Stimulated activated CD4-positive, alpha-beta T cell treated with anti-CD3 and anti-CD28 coated beads, Interleukin-15, amount 100 ng/mL, for 1 hour (primary cell): ENCODE measurements at regions not wholly inside any gene's neighbourhood (a gene's known extent, or its start where the extent isn't known, plus 50 kb on each side); places are given as distances from the start of the nearest gene placed in this dataset.
A peak's percentile ranks its signal among the peaks of the same experiment; 100 is the strongest.

Source experiments
- DNase-seq, 2 donors: peaks; one replicate each; pipeline ENCODE4 v3.0.0-alpha.2; 2020; ENCODE audit warnings: low read depth in 1 of 2, low spot score in 1 of 2

DNA sequence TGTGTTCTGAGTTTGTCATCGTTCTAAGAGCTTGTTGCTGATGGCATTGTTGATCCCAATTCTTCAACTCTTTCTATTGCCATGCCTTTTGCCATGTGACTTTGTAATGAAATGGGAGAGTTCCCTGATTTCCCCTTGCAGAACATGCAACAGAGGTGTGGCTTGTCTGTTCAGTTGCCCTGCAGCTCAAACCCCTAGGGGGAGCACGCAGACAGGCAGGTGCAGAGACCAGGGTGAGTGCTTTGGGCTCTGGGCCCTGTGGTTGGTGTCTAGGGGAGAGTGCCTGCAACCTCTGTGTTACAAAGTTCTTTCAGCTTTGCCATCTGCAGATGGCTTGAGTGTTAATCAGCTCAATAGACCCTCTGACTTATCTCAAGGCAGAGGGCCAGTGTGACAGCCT, 332.7 kb downstream of the MID1IP1 start:
- no peak for DNase-seq

DNA sequence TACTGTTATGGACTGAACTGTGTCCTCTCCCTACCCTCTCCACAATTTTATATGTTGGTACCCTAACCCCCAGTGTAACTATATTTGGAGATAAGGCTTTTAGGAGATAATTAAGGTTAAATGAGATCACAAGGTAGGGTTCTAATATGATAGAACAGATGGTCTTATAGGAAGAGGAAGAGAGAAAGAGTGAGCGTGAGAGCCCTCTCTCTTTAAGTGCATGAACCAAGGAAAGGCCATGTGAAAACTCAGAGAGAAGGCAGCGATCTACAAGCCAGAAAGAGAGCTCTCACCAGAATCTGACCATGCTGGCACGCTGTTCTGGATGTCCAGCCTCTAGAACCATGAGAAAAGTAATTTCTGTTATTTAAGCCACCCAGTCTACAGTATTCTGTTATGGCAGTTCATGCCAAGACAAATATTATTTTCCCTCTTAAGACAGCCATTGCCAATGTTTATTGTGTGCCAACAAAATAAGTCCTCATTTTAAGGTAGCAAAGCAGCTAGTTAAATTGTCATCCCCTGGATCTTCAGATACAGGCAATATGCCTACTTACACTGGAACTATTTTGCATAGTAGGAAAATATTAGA, 336.2 kb downstream of the MID1IP1 start:
- no peak for DNase-seq

DNA sequence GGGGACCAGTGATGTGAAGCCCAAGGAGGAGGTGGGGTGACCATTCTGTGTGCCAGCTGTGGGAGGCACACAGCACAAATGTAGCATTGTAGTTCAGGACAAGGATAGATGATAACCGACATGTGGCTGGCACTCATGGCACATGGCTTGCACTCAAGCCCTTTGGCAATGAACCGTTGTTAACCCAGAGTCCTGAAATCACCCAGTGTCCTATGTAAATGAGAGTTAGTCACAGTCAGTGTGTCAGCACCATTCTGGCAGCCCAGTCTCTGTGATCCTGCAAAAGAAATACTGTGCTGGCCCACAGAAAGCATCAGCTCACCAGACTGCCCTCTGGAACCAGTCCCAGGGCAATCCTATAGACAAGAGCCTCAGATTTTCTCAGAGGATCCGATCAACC, 339.3 kb downstream of the MID1IP1 start:
- no peak for DNase-seq

- DNase-seq: no peak
Observed at GRCh38 chrX:39144323-39144722, 343.1 kb downstream of the MID1IP1 start.

GRCh38 chrX:39144956-39145355, 343.7 kb downstream of the MID1IP1 start:
- no peak for DNase-seq

DNA sequence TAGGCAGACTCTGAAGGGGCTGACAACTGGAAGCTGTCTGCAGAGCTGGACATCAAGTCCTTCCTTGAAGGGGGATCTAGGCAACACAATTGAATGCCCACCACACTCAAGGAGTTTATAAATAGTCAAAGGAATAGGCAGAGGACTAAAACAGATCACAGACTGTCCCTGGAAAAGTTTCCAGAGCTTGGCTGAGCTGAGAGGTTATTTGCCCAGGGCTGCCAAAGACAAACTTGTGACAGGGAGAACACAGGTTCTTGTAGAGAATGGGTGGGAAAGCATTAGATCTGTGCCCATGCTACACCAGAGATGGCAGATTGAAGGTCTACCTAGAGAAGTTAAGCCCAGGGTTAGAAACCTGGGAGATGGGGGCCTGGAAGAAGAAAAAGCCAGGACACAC, 344.6 kb downstream of the MID1IP1 start:
- no peak for DNase-seq

GRCh38 chrX:39149761-39150160, 348.5 kb downstream of the MID1IP1 start:
- DNase-seq: peak; percentile 9 to 52

DNA sequence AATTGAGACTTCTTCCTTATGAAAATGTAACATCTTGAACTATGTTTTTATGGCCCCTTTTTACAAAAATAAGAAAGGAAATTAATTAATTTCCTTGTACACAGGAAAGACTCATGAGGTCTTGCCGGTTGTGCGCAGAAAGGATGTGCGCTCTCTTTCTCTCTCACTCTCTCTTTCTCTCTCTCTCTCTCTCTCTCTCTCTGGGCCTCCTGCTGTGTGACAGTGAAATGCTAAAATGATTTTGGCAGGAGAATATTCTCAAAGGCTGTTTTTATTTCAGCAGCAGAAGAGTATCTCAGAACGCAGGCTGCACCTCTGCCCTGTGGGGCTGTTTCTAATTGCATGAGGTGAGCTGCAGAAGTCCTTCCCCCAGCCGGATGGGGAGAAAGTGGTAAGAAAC, 349.0 kb downstream of the MID1IP1 start:
- DNase-seq: no peak

DNA sequence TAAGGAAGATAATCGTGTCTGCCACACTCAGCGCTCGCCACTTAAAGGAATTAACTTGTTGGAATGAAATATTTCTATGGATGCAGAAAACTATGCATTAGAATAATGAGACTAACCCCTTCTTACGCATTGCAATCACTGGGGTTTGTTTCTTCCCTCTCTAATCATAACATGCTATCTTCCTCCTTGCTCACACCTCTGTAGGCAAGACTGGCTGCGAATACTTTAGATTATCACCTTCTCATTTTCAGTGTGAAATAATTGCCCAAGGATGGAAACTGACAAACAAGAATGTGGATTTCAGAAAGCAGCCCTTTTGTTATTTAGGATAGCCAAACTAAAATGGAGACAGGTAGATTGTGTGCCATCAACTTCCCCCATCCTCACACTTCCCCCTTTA, 349.4 kb downstream of the MID1IP1 start:
- DNase-seq: no peak

GRCh38 chrX:39152106-39152649, 350.9 kb downstream of the MID1IP1 start:
- peak in 1 of 2 donors; percentile 20 for DNase-seq

DNA sequence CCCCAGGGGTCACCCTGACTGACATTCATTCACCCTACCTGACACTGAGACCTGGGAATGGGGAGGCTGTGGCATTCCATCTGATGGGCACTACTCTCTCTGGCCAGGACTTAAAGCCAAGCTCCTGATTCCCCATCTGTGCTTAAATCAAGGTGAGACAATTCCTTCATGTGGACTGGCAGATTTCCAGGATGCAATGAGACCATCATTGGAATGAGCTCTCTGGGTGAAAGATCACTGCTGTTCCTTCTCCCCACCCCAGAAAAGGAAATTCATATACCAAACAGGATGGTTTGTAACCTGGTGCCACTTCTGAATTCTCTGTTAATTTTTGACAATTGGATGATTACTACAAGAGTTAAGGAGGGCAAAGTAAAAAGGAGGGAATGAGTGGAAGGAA, 354.8 kb downstream of the MID1IP1 start:
- DNase-seq: no peak

GRCh38 chrX:39157006-39157405, 355.7 kb downstream of the MID1IP1 start:
- DNase-seq: no peak

- no peak for DNase-seq
Observed at GRCh38 chrX:39157796-39158195, 356.5 kb downstream of the MID1IP1 start.

DNA sequence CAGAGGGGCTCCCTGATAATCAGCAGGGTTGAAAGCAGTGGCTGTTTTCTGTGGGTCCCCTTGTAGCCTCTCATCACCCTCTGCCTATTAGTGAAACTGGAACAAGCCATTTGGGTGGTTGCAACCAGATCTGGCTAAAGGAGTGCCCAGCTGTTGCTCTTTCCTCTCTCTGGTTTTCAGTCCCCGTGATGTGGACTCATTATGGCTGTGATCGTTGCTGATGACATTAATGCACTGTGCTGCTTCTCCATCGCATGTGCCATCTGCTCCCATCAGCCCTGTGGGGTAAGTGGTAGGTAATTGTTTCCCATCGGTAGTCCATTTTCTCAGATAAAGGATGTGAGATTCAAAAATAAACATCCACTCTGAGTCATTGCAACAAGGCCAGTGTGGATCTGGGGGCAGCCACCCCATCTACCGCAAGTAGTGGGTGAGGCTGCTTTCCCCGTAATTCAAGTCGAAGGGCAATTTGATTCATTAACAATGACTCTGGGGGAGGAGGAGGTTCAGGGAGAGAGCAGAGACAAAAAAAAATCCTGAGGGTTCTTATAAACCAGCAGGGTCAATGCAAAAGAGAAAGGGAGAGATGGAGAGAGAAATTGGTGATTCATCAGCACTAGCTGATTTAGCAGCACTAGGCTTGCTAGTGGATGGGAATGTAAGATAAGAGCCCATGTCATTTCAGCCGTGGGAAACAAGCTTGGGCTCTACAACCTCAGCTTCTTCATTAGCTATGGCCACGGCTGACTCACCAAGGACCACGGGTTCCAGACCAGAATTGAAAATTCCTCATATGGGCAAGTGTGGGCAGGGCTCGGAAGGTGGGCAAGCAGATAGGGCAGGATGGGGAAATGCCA, 357.8 kb downstream of the MID1IP1 start:
- no peak for DNase-seq

DNA sequence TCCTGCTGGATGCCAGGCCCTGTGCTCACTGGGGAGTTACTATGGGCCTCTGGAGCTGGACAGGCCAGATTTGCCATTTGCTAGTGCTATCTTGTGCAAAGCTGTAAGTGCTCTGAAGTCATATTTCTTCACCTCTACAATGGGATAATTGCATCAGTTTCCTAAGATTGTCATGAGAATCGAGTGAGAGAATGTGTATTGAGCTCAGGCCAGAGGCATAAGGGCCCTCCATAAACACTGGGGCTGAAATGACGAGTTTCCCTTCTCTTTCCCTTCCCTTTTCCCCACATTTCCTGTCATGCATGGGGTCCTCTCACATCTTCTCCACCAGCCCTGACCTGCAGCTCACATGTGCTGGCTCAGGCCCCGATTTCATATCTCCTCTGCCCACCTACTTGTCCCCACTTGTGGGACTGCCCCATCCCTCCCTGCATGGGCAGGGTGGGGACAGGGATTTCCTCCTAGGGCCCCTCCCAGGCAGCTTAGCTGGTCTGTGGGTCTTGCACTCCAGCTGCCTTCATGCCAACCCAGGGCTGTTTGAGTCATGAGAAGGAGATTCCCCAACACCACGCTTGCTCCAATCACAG, 358.8 kb downstream of the MID1IP1 start:
- DNase-seq: no peak

DNA sequence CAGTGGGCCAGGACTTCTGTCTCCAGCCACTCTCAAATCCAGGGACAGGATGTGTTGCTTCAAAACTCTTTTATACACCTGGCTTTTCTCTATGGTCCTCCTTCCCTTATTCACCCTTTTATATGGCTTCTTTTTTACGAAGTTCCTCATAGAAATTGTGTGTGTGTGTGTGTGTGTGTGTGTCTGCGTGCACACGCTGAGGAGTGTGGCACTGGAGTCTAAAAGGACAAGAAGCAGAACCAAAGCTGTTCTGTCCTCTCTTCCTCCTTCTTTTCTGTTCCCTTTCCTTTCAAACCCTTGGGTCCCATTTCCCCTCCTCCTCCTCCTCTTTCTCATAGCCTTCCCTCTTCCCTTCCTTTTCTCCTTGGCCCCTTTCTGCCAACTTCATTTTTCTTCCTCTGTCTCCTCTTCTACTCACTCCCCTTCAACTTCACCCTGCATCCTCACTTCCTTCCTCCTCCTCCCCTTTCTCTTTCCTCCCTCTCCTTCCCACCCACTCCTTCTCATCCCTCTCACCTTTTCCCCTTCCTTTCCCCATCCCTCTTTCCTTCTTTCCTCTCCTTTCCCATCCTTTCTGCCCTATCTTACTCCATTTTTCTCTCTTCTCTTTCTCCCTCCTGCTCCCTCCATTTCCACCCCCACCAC, 360.5 kb downstream of the MID1IP1 start:
- no peak for DNase-seq

GRCh38 chrX:39162322-39162735, 361.1 kb downstream of the MID1IP1 start:
- DNase-seq: peak in 1 of 2 donors; percentile 39

GRCh38 chrX:39163581-39164126, 362.4 kb downstream of the MID1IP1 start:
- DNase-seq: no peak

DNA sequence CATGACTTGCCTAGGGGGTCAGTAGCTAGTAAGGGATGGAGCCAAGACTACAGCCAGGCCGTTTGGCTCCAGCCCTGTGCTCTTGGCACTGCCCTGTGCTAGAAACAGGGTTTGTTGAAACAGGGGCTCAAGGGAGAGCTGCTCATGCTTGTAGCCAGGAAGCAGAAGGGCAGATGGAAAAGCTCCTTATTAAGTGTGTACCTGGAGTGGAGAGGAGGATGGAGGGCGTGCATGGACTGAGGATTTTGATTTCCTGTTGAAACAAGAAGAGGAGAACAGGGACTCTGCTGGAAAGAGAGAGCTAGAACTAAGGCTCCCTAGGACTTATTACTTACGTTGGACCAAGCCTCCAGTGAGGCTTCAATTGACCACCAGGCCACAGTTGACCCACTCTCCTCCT, 363.0 kb downstream of the MID1IP1 start:
- no peak for DNase-seq

DNA sequence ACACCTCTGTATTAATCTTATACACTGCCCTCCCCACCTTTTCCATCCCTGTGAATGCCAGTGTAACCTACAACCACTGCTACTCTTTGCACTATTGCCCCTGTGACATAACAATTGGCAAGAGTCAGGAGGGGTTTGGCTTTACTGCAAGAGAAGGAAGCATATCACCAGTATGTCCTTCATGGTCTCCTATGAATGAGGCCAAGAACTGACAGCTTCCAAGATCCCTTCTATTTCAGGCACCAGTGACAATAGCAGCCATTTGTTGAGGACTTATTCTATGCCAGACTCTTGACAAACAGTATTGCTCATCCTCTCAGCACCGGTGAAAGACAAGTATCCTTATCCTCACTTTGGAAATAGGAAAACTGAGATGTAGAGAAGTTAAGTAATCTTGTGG, 363.9 kb downstream of the MID1IP1 start:
- DNase-seq: no peak

DNA sequence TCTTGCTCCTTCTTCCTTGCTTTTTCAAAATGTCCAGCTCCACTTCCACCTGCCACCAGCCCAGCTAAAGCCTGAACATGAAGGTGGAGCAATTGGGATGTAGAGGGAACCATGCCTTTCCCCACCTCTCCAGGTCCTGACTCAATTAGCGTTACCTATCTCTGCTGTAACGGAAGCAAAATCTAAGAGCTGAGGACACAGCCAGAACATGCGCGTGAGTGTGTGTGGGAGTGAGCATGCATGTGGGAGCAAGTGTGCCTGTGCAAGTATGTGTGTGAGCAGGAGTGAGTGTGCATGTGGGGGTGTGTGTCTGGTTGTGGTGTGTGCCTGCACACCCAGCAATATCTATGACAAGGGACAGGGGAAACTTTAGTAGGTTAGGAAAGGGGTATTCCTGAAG, 364.5 kb downstream of the MID1IP1 start:
- no peak for DNase-seq
